SIG-M5 (cell line): ENCODE measurements at regions not wholly inside any gene's neighbourhood (a gene's known extent, or its start where the extent isn't known, plus 50 kb on each side); places are given as distances from the start of the nearest gene placed in this dataset.

Source experiments
- DNase-seq: peaks from one replicate; lab custom pipeline; 2025; lab: John Stamatoyannopoulos, UW

DNA sequence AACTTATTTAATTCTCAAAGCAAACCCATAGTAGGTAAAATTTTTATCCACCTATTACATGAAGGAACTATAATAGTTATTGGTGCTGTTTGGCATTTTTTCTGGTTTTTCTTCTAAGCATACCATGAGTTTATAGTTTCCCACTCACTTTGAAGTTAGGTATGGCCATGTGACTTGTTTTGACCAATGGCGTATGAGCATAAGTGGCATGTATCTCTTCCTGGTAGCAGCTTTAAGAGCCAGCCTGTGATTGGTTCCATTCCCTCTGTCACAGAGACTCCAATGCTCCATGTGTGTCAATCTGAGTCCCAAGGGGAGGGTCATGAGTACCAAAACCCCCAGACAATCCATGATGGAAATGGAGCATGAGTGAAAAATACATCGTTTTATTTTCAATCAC is 282.9 kb upstream of the N4BP1 start:
- no peak for DNase-seq

DNA sequence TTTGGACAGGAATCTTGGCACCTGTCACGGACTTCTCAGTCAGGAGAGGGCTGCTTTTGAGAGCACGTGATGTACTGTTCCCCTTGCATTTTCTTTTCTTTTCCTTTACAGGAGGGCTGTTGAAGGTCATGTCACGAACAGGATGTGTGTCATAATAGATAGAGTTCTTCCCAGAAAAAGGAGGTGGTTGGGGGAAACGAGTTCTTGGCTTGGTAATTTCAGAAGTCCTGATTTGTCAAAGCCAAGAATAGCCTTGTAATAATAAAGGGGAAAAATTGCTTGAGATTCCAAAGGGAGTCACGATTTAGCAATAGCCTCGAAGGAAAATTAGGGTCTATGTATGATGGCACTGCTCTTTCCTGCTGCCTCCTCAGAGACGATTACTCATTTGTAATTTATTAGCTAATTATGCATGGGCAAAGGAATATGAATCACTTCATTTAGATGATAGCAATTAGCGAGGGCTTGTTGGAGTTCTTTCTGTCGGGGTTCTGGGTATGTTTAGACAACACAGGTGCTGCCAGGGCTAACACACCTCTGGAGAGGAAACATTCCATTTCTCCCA is 277.7 kb upstream of the N4BP1 start:
- DNase-seq: no peak

DNA sequence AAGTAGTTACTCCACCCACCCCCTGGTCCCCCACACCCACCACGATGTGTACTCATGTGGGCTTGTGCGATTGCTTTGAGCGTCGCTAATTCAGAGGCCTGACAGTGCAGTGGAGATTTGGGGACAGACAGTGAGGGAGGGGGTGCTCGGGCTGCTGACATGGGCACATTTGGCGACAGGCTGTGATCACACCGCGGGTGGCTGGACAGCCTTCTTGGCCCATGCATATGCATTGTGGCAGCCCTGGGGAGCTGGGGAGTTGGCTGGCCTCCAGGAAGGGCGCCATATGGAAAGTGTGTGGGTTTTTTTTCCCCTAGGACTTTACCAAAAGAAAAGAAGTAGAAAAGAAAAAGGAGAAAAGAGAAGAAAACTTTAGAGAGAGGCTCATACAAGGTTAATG is 275.5 kb upstream of the N4BP1 start:
- no peak for DNase-seq

DNA sequence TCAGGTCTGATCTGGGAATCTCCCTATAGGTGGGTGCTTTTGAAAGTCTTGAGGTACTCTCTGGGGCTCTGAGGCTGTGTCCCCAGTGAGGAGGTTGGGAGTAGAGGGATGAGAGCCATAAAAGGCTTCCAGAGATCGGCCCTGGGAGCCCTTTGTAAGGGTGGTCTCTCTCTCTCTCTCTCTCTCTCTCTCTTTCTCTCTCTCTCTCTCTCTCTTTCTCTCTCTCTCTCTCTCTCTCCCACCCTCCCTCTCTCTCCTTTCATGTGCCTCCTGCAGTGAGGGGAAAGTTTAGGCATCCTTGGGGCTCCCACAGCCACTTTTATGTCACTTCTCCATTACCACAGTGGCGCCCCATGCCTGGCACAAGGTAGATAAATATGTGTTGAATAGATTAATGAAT is 271.3 kb upstream of the N4BP1 start:
- no peak for DNase-seq

DNA sequence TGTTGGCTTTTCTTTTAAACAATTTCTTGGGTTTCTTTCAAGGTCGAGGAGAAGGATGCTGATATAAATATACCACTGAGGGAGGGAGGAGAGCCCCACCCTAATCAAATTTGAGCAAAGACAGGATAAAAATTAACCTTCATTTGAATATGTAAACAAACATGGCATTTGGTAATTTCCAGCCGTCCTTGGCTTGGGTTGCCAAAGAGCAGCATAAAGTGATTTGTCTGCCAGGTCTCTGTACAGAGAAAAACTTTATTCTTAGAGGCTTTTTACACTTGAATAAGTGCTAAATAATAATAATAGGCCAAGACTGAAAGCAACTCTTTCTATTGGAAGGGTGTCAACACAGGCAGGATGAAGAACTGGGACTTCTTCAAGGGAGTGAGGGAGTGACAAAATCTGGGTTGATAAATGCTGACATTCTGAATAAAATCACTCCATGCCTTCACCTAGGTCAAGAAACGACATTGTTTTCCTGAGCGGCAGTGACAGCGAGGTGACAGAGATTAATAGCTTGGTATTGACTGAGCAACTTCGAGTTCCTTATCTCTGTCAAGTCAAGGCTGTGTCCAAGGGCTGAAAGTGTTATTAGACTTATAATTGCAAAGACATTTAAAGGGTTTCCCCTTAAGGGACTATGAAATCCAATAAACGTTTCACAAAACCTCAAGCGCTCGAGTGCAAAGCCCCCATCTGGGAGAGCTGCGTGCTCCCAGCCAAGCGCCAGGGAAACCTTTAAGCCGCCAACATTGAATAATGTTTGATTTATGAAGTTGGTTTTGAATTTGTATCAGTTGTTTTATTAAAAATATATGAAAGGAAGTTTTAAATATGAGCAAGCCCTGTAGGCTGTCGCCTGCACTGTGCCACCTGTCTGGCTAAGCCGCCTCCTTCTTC is 269.5 kb upstream of the N4BP1 start:
- DNase-seq: no peak

DNA sequence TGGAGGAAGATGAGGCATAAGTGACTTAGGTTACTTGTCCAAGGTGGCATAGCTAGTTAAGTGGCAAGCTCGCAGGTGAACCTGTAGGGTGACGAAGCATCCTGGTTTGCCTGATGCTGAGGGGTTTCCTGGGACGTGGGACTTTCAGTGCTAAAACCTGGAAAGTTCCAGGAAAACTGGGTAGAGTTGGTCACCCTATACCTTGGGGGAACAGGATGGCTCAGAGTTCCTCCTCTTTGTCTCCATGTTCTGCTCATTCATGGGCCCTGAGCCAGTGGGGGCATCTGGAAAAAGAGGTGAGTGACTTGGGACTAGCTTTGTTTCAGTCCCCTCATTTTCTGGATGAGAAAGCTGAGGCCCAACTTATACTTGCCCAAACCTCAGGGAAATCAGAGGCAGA is 268.0 kb upstream of the N4BP1 start:
- no peak for DNase-seq

DNA sequence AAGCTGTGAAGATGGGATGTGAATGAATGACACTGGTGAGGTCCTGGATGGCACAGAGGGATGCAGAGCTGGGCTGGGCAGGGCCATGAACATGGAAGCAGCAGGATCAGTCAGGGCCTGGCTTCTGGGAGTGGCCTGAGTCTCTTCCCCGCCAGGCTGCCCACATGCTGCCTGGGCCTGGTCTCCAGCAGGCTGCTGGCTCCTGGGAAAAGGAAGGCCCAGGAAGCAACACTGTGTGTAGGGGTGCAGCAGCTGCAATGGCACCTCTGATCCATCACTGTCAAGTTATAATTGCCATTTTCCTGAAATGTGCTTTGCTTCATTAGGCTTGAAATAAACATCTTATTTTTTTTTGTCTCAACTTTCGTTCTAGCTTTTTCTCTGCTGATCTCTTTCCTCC is 260.2 kb upstream of the N4BP1 start:
- no peak for DNase-seq

DNA sequence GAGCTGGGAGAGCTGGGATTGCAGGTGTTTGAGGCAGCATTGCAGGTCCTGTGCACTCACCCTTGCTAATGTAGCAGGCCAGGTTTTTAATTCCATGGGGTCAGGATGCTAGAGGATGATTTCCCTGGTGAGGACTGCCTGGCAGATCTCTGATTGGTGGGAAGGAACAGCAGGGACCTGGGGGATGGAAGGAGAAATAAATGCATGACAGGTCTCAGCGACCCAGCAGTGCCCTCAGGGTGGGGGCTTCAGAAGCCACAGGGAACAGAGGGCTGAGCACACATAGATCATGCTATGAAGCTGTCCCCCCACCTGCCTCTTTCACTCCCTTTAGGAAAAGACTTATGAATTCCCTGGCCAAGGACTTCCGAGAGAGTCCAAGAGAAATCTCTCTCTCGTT is 255.5 kb upstream of the N4BP1 start:
- no peak for DNase-seq

DNA sequence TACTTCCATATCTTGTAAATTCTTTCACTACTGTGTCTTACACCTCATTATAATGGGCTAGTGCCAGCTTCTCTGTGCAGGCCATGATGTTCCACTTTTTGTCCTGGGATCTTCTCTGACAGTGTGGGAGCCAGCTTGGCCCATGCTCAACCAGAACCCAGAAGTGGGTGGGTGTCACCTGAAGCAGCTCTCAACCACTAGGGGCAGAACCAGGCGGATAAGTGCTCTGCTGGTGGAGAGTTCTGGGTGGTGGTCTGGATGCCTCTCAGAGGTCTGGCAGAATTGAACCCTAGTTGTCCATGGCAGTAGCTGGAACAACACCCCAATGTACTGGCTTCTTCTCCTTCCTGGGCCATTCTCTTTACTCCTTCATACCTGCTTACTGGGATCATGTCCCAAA is 254.1 kb upstream of the N4BP1 start:
- DNase-seq: no peak

DNA sequence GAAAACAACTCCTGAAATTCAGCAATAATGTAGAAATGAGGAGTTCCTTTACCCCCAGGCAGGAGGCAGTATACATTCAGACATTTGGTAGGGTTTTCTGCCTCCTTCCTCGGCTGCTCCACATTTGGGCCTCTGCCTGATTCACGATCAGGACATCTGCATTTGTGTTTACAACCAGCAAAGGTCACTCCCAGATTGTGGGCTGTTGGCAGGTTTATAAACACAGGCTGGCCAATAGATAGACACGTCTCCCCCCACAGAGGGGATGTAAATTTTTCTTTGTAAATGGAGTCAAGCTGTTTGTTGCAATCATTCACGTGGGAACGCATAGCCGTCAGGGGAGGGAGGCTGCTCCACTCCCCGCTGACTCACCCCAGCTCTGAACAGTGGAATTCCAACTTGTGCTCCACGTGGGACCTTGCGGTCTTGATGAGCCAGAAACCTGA is 252.1 kb upstream of the N4BP1 start:
- no peak for DNase-seq

DNA sequence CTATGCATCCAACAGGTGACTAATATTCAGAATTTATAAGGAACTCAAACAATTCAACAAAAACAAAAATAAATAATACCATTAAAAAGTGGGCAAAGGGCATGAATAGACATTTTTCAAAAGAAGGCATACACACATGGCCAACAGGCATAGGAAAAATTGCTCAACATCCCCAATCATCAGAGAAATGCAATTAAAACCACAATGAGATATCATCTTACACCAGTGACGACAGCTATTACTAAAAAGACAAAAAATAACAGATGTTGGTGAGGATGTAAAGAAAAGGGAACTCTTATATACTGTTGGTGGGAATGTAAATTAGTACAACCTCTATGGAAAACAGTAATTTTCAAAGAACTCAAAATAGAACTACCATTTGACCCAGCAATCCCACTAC is 250.4 kb upstream of the N4BP1 start:
- DNase-seq: no peak

DNA sequence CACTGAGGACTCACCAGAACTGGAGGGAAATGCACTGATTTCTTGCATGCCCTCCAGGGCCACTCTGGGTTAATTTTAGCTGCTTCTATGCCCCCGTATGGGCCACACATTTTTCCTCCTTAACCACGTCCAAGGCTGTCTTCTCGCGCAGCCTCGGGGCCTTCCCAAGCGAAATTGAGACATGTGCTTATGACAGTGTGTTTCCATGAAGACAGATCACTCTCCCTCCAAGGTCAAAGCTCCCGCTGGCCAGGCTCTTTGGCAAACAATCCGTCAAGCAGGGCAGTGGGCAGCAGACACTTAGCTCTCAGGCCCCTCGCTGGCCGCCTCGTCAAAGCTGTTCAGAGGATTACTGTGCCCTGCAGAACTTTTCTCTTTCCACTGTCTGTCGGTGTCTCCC is 243.0 kb upstream of the N4BP1 start:
- DNase-seq: no peak

DNA sequence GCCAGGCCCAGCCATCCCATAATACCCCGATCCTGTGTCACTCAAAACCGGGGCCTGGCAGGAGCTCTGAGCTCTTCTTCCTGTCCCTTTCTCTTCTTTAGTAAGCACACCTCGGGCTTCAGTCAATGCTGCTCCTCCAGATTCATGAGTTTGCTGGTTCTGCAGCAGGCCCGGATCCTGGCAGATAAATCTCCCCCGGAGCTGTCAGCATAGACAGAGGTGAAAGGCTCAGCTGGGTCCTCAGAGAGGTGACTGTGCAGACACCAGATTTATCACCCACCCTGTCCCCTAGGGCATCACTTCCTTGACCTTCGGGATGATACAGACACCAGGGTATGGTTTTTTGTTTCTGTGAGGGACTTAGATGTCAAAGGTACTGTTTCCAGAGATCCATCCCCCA is 242.5 kb upstream of the N4BP1 start:
- DNase-seq: no peak

DNA sequence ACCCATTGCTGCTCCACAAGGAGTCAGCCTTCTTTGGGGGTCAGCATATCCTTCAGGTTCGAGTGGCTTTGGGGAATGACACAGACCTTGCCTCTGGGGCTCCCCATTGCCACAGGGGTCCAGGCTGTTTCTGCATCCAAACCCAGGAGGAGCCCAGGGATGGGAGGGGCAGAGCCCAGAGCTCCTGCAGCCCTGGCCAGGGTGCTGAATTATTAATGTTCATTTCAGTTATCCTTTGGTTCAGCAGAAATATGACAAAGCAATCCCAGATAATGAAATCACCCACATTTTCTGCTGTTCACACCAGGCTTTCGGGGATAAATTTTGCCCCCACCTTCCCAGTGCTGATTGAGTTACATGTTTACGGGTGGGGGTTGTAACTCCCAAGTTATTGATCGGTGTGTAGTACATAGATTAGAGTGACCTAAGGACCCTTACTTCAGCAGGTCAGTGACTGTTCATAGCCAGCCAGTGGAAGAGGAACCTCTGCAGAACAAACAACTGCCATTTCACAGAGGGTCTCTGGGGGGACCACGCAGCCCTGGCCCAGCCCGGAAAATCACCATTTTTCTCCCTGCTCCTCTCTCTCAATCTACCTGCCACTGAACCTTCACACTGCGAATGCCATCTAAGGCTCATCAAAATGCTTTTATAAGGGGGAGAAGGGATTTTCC is 240.3 kb upstream of the N4BP1 start:
- no peak for DNase-seq

DNA sequence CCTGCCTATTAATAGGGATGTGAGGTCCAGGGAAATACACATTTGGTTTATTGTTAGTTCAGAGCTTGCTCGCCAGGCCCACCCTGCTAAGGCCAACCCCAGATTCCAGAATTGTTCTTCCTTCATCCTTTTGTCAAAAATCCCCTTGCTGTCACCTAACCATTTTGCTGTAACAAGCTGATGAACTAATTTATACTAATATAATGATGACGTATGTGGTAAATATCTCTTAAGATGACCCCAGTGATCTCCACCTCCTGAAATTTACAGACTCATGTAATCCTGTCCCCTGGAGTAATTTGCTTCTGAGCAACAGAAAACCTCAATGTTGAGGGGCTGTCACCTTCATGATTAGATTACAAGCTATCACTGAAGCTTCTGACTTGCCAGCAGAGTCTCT is 236.3 kb upstream of the N4BP1 start:
- no peak for DNase-seq

DNA sequence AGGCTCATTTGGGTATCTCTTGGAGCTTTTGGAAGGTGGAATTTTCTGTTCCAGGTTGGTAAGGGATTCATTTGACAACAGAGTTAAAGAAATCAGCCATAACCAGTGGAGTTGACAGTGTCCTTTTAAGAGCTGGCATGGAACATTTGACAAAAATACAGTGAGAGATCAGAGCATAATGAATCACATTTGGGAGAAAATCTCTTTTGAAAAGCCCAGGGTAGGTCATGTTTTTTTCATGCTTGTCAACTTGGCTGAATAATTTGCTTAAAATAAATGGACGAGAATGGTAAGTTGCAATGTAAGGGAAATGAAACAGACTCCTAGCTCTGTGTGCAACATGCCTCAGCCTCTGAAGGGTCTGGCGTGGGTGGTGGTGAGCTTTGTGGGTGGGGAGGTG is 235.3 kb upstream of the N4BP1 start:
- no peak for DNase-seq

DNA sequence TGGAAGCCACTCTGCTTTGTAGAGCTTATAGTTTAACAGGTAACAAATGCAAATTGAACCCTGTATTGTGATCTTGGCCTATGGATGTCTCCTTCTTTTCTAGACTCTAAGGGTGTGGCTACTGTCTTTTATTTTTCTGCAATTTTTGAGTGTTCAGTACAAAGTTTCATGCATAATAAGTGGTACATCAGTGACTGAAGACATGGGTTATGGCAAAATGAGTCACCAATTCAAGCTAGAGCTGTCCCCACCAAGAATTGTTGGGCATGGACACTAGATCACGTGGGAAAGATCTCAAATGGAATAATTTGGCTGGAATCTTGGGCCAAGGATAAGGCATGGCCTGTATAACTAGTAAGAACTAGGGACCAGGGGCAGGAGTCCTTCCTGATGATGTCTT is 228.4 kb upstream of the N4BP1 start:
- no peak for DNase-seq

DNA sequence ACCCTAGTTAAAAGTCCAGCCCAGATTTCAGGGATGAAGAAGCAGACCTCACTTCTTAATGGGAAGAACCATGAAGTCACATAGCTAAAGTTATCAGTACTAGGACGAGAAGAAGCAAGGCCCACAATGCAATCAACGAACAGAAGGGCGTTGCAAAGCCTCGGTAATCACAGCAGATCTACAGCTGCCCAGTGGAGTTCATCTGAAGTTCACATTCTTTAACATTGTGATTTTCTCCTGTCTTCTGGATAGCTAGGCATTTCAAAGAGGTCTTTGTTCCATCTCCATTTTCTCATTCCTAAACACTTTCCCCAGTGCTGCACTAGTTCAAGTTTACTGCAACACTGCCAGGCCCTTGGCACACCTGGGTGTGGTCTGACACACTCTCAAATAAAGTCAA is 226.7 kb upstream of the N4BP1 start:
- no peak for DNase-seq

DNA sequence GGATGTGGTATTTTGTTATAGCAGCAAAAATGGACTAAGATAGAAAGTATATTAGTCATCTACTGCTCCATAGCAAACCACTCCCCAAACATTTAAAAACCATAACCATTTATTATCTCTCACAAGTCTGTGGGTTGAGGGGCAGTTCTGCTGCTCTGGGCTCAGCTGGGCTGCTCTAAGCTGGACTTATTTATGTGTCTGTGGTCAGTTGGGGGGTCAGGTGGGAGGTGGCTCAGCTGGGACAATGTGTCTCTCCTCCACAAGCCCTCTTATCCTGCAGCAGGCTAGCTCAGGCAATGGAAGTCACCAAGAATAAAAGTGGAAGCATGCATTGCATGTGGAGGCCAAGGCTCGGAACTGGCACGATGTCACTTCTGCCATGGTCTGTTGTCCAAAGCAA is 226.1 kb upstream of the N4BP1 start:
- no peak for DNase-seq

DNA sequence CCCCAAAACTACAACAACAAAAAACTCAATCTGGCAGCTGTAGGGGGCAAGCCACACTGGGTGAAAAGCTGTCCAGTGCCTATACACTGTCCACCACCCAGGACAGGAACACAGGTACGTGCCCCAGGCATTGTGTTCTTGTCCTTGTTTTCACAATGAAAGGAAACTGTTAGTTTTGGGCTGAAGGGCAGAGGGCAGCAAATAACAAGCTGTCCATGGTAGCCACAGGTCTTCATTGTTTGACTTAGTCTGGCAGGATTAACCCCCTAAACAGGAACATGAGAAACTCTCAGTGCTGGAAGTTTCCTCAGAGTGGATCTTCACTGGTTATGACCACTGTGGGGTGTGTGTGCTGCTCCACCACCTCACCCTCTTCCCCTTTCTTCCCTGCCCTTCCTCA is 224.6 kb upstream of the N4BP1 start:
- DNase-seq: no peak

DNA sequence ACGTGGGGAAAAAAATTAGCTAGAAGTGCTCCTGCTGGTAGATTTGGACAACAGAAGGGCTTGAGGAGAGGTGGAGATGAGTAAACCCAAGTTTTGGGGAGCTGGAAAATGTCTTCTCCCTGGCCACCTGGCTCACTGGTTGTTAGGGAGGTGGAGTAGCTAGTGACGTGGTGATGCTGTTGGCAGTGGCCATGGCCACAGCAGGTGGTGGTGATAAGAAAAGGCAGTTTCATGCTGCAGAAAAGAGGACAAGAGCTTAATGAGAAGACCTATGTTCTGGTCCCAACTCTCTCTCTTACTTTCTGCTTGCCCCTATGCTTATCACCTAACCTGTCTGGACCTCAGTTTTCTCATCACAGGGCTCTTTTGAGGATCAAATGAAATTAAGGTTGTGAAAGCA is 223.5 kb upstream of the N4BP1 start:
- DNase-seq: no peak

DNA sequence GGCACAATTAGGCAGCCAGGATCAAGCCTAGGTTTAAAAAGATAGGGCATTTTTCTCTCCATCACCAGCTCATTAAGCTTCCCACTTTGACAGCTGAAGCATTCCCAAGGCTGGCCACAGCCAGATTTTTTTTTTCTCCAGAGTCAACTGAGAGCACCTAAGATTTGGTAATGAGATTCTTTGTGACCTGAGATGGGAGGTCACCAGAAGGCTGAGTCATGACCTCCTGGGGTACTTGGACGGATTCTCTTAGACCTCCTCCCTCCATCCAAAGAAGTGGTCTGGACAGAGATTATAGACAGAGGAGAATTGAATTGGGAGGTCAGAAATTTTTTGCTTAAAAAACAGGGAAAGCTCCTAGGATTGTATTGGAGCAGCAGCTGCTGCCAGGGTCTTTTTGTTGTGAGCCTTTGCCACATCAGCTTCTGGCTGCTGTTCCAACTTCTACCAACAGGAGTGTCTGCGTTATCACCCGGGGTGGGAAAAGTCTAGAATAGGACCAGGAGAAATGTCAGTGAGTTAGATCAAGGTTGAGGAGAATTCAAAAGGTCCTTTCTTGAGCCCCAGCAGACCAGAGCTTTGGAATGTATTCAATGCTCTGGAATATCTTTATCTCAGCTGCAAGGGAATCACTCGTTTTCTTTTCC is 221.2 kb upstream of the N4BP1 start:
- no peak for DNase-seq
